HG03565 (cell line): ENCODE measurements at regions not wholly inside any gene's neighbourhood (a gene's known extent, or its start where the extent isn't known, plus 50 kb on each side); places are given as distances from the start of the nearest gene placed in this dataset.

Experiments
- ATAC-seq: cut with Tn5 transposase; IDR thresholded peaks from one replicate; pipeline ENCODE4 v1.9.1; 2021; ENCODE audit warnings: mild to moderate bottlenecking, moderate library complexity; ENCODE audit not compliant: unreplicated experiment

GRCh38 chr15:35168464-35168863 is 83.4 kb upstream of the NANOGP8 start:
- no peak for ATAC-seq

DNA sequence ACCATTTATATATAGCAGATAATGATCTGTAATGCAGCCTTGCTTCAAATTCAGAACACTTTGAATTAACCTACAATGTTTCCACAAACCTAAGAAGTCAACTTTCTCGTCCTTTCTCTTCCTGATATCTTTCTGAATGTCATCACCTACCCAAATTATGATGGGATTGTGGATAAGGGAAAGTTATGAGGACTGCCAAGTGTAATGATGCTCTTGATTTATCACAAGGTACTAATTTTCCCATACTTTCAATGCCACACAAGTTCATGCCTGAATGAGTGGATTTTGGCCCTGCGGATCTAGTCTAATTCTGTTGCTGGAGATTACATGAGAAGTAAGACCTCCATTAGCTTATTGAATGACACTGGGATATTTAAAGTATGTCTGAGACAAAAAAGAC is 82.6 kb upstream of the NANOGP8 start:
- no peak for ATAC-seq

DNA sequence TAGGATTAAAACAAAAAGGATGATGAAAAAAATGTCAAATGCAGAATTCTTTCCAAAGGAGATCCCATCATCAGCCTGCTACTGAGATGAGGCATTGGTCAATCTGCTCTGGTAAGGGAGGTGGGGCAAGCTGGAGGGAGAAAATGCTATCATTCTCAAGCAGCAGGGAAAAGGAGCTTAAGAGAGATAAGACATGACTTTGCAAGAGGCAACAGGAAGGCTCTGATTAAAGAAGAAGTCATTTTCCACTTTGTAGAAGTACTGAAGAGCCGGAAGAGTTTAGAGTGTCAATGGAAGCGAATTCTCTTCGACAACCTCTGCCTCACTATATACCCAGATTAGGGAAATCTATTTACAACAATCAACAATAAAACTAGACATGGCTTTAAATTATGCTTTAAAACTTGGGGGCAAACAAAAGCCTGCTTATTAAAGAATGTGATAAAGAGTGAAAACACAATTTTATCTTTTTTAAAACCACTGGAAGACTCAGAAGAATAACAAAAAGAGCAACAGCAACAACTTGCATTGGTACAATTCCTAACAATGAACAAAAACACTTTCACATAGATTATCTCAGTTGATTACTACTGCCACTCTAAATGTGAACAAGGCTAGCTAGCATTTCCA is 81.8 kb upstream of the NANOGP8 start:
- ATAC-seq = no peak

- no peak for ATAC-seq
Measured at GRCh38 chr15:35161694-35162093, 76.6 kb upstream of the NANOGP8 start.

GRCh38 chr15:35159170-35159569 is 74.1 kb upstream of the NANOGP8 start:
- ATAC-seq = no peak

DNA sequence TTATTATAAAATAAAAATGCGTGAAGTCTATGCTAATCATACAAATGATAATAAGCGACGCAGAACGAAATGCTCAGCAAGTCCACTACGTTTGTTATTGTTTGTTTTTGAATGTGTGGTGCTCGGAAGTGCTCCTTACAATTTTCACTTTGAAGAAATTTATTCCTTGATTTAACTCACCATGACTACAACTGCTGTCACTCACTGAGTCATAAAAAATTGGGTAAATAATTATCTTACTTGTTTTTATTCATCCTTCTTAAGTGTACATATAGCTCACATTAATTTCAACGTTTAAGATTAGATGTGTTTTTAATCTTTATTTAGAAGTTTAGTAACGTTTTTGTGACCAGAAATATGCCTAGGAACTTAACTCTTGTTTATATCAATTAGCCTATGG is 66.7 kb upstream of the NANOGP8 start:
- no peak for ATAC-seq

DNA sequence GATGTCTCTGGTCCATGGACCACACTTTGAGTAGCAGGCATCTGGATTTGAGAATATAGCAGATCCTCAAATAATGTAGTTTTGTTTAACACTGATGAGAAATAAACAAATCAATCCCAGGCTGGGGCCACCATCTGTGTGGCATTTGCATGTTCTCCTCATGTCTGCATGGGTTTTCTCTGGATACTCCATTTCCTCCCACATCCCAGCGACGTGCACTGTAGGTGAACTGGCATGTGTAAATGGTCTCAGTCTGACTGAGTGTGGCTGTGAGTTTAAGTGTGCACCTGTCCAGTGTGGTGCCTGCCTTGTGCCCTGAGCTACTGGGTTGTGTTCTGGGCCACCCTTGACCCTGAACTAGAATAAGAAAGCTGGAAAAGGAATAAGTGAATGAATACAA is 66.3 kb upstream of the NANOGP8 start:
- ATAC-seq = no peak

GRCh38 chr15:35150361-35150760 is 65.3 kb upstream of the NANOGP8 start:
- ATAC-seq = no peak

DNA sequence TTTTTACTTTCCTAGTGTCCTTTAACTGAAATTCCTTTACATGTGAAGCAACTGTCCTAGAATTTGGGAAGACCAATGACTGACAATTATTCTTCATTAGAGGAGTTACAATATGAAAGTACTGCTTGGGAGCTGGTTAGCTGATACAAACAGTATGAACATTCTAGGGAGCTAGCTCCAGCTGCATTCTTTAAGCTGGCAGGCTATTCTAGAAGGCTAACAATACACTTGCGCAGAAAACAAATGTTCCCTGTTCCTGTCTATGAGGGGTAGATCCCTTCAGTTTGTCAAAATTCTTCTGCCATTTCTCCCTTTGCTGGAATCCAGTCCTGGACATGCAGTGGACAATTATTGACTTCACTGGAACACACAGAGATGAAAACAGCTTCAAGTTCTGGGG is 60.2 kb upstream of the NANOGP8 start:
- ATAC-seq = no peak

GRCh38 chr15:35142578-35142977 is 57.5 kb upstream of the NANOGP8 start:
- ATAC-seq = no peak

- ATAC-seq = peak; percentile 56
Measured at GRCh38 chr15:35141743-35142471, 56.8 kb upstream of the NANOGP8 start.

- no peak for ATAC-seq
Measured at GRCh38 chr15:35139822-35140221, 54.7 kb upstream of the NANOGP8 start.

DNA sequence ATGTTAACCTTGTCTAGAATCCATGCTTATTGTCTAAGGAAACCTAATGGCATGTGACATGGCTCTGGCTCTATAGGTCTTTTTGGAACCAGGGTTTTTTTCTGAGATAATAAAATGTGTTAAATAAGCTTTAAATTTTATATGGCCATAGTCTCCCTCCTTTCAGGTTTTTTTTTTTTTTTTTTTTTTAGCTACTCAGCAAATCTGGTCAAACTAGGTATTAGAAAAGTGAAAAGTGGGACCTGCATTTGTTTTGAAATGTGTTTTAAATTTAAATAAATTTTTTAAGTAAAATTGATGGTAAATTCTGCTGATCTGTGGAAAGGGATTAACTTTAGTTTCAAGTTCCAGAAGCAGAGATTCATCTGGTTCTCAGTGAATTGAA is 52.1 kb upstream of the NANOGP8 start:
- no peak for ATAC-seq

GRCh38 chr15:35136321-35137189 is 51.5 kb upstream of the NANOGP8 start:
- peak; percentile 96 for ATAC-seq
